Activated T-helper 1 cell treated with anti-CD3 and anti-CD28 coated beads, Interleukin-12 subunit alpha, Interleukin-12 subunit beta, Interleukin-2, Interleukin-4 antibody, amounts not matched to agents 30 ng/mL and 10 ng/mL and 1 ng/mL, durations not matched to agents 14 hours and 24 hours and 36 hours (primary cell): ENCODE measurements at regions not wholly inside any gene's neighbourhood (a gene's known extent, or its start where the extent isn't known, plus 50 kb on each side); places are given as distances from the start of the nearest gene placed in this dataset.

Experiments
- DNase-seq: peaks from one replicate; pipeline ENCODE4 v3.0.0; 2021; ENCODE audit warnings: low spot score
- H3K27ac Mint-ChIP-seq: one replicate; pipeline ENCODE4 v1.8.0; 2021; ENCODE audit warnings: mild to moderate bottlenecking, mixed read lengths
- H3K27me3 Mint-ChIP-seq: one replicate; pipeline ENCODE4 v1.8.0; 2022; ENCODE audit warnings: mild to moderate bottlenecking, moderate library complexity, mixed read lengths; ENCODE audit not compliant: insufficient read depth
- H3K36me3 Mint-ChIP-seq: one replicate; pipeline ENCODE4 v1.8.0; 2021; ENCODE audit warnings: low read depth, mixed read lengths
- H3K4me1 Mint-ChIP-seq: one replicate; pipeline ENCODE4 v1.8.0; 2021; ENCODE audit warnings: low read depth, mixed read lengths
- H3K4me3 Mint-ChIP-seq: one replicate; pipeline ENCODE4 v1.8.0; 2021; ENCODE audit warnings: mild to moderate bottlenecking, moderate library complexity, mixed read lengths
- H3K9me3 Mint-ChIP-seq: one replicate; pipeline ENCODE4 v1.8.0; 2021; ENCODE audit warnings: mixed read lengths
- intact Hi-C: fragments of 100-400 bp; cut with micrococcal nuclease; formaldehyde crosslinking; loops from one replicate; pipeline ENCODE4 v1.15.1; 2024

DNA sequence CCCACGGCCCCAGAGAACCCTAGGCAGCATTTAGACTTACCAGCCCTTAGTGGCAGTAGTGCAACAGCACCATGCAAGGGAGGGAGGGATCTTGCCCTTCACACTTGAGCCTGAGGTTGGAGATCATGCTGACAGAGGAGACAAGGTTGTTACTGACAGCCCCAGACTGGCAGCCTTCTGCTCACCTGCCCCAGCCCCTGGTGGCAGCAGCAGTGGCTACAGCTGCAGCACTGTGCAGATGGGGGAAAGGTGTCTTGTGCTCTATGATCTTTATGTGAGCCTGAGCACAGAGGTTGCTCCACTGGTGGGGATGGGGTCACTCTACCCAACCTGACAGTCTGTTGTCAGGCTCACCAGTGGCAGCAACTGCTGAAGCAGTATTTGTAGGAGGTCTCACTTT lies 501.2 kb upstream of the LRRTM4 start:
- DNase-seq = no peak
- intact Hi-C loops = no loop called here

DNA sequence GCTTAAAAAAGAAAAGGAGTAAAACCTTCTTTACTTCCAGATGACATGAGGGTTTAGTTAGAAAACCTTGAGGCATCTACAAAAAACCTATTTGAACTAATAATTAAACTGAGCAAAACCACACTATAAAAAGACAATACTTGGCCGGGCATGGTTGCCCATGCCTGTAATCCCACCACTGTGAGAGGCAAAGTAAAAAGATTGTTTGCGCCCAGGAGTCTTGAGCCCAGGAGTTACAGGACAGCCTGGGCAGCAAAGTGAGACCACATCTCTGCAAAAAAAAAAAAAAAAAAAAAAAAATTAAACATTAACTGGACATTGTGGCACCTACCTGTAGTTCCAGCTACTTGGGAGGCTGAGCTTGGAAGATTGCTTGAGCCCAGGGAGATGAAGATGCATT lies 502.8 kb upstream of the LRRTM4 start:
- DNase-seq = no peak
- no peaks in the 10 kb centered on the region for H3K27me3 Mint-ChIP-seq
- H3K4me3 Mint-ChIP-seq = no peak overlapping the region
- intact Hi-C loops = no loop called here
- H3K36me3 Mint-ChIP-seq = no peaks in the 10 kb centered on the region
- H3K4me1 Mint-ChIP-seq = no peaks in the 10 kb centered on the region
- no peak overlapping the region for H3K27ac Mint-ChIP-seq
- H3K9me3 Mint-ChIP-seq = peaks cover 35% of the 10 kb centered on the region

More for the DNA sequence above, 501.2 kb upstream of the LRRTM4 start:
- H3K27ac Mint-ChIP-seq = no peak overlapping the region
- no peak overlapping the region for H3K4me3 Mint-ChIP-seq
- no peaks in the 10 kb centered on the region for H3K36me3 Mint-ChIP-seq
- peaks cover 22% of the 10 kb centered on the region for H3K9me3 Mint-ChIP-seq
- no peaks in the 10 kb centered on the region for H3K4me1 Mint-ChIP-seq
- H3K27me3 Mint-ChIP-seq = no peaks in the 10 kb centered on the region

DNA sequence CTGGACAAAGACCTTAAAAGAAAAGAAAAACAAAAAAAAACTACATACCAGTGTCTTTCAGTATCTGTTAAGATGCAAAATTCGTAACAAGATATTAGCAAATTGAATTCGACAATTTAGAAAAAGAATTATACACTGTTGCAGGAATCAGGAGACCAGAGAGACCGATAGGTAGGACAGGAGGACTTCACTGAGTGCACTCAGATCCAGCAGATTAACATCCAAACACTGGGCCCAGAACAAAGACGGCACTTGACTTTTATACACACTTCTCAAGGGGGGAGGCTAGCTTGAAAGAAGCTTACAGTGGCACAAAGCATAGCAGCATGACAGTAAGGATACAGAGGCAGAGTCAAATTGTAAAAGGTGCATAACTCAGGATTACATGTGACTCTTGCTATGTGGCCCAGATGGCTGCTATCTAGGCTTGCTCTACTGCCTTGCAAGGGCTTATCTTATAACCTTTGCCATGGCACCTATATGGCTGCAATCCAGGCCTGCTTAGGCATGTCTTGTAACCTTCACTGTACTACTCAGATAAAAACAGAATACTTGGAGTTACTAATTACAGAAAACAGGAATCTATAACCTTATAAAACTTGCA lies 507.3 kb upstream of the LRRTM4 start:
- no peak overlapping the region for H3K27ac Mint-ChIP-seq
- no peaks in the 10 kb centered on the region for H3K27me3 Mint-ChIP-seq
- H3K4me3 Mint-ChIP-seq = no peak overlapping the region
- no peaks in the 10 kb centered on the region for H3K36me3 Mint-ChIP-seq
- H3K4me1 Mint-ChIP-seq = no peaks in the 10 kb centered on the region
- intact Hi-C loops = no loop called here
- DNase-seq = no peak
- H3K9me3 Mint-ChIP-seq = peaks cover 31% of the 10 kb centered on the region

DNA sequence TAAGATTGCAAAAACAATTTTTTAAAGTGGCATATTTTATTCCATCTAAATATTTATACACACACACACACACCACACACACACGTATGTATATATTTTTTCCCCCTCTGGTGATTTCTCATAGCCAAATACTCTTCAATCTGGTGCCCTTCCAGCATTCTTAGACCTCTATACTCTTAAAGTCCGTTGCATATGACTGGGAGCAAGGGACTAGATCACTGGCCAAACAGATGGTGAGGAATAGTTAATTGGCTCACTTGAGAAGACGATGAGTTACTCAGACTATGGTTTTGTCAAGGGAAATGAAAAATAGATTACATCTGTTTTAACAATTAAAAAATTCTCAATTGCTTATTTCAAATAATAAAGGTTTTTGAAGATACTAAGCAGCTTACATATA lies 512.5 kb upstream of the LRRTM4 start:
- Mint-ChIP-seq H3K9me3 (peaks cover 22% of the 10 kb centered on the region), H3K4me3 (no peak overlapping the region), H3K36me3 (no peaks in the 10 kb centered on the region), H3K27ac (no peak overlapping the region), H3K27me3 (no peaks in the 10 kb centered on the region), H3K4me1 (no peaks in the 10 kb centered on the region)
- intact Hi-C loops = no loop called here
- no peak for DNase-seq

DNA sequence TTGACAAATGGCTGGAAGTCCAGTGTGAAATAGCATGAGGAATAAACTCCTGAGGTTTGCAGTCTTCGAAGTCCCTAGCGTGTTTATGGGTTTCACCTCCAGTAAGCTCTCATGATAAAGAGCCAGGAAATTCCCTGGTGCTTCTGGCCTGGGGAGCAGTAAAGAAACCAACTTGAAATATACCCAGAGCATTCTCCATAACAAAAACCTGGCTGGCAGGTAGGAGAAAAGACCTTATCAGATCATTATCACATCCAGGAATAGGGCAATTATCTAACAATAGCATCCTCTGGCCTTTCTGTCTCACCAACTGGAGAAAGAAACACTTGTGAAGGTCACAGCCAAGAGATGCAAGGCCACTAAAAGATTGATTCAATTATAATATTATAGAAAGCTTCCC lies 513.6 kb upstream of the LRRTM4 start:
- no peaks in the 10 kb centered on the region for H3K4me1 Mint-ChIP-seq
- intact Hi-C loops = no loop called here
- H3K27me3 Mint-ChIP-seq = no peaks in the 10 kb centered on the region
- no peaks in the 10 kb centered on the region for H3K36me3 Mint-ChIP-seq
- no peak for DNase-seq
- no peak overlapping the region for H3K4me3 Mint-ChIP-seq
- peaks cover 20% of the 10 kb centered on the region for H3K9me3 Mint-ChIP-seq
- H3K27ac Mint-ChIP-seq = no peak overlapping the region

DNA sequence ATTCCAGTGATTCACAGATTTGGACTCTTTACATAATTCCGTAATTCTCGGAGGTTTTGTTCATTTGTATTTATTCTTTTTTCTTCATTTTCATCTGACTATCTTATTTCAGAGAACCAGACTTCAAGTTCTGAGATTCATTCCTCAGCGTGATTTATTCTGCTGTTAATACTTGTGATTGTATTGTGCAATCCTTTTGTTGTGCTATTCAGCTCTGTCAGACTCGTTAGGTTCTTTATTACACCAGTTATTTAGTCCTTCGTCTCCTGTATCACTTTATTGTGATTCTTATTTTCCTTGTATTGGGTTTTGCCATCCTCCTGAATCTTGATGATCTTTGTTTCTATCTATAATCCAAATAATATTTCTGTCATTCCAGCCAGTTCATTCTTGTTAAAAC lies 529.3 kb upstream of the LRRTM4 start:
- Mint-ChIP-seq H3K4me3 (no peak overlapping the region), H3K4me1 (no peaks in the 10 kb centered on the region), H3K27ac (no peak overlapping the region), H3K36me3 (no peaks in the 10 kb centered on the region), H3K9me3 (peaks cover 50% of the 10 kb centered on the region), H3K27me3 (no peaks in the 10 kb centered on the region)
- intact Hi-C loops = no loop called here
- DNase-seq = no peak

DNA sequence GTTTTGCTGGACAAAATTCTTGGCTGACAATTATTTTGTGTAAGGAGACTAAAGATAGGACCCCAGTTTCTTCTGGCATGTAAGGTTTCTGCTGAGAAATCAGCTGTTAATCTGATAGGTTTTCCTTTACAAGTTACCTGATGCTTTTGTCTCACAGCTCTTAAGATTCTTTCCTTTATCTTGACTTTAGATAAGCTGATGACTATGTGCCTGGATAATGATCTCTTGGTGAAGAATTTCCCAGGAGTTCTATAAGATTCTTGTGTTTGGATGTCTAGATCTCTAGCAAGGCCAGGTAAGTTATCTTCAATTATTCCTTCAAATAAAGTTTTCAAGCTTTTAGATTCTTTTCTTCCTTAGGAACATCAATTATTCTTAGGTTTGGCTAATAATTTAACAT lies 534.8 kb upstream of the LRRTM4 start:
- no peaks in the 10 kb centered on the region for H3K4me1 Mint-ChIP-seq
- intact Hi-C loops = no loop called here
- DNase-seq = no peak
- no peak overlapping the region for H3K4me3 Mint-ChIP-seq
- no peak overlapping the region for H3K27ac Mint-ChIP-seq
- peaks cover 15% of the 10 kb centered on the region for H3K9me3 Mint-ChIP-seq
- H3K27me3 Mint-ChIP-seq = no peaks in the 10 kb centered on the region
- H3K36me3 Mint-ChIP-seq = no peaks in the 10 kb centered on the region

DNA sequence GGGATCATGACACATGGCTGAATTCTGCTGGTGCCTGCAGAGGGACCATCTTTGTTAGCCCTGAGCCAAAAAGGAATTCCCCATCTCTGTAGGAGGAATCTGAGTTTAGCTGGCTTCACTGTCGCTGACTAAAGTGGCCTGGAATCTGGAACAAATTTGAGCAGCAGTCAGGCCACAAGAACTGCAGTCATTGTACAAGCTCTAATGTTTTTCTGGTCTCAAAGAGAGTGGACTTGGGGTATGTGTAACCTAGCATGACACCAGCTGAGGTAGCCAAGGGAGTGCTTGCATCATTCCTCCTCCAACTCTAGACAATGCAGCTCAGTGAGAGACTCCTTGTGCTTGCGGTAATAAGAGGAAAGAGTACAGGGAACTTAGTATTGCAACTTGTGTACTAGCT lies 539.1 kb upstream of the LRRTM4 start:
- no peaks in the 10 kb centered on the region for H3K4me1 Mint-ChIP-seq
- intact Hi-C loops = no loop called here
- H3K36me3 Mint-ChIP-seq = no peaks in the 10 kb centered on the region
- no peaks in the 10 kb centered on the region for H3K27me3 Mint-ChIP-seq
- peaks cover 4% of the 10 kb centered on the region for H3K9me3 Mint-ChIP-seq
- no peak overlapping the region for H3K27ac Mint-ChIP-seq
- no peak for DNase-seq
- no peak overlapping the region for H3K4me3 Mint-ChIP-seq

DNA sequence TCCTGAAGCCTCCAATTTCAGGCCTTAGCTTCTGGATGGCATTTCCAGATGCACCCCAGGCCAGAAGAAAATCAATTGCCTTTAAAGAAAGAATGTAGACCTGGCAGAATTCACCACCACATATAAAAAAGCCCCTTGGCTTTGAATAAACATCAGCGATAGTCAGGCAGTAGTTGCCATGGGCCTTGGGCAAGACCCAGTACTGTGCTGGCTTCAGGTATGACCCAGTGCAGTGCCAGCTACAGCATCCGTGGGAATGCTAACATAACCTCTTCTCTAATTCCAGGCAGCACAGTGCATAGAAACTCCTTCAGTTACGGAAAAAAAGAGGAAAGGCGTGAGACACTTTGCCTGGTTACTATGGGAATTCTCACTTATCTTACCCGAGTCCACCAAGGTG lies 539.6 kb upstream of the LRRTM4 start:
- intact Hi-C loops = no loop called here
- no peak overlapping the region for H3K4me3 Mint-ChIP-seq
- H3K27me3 Mint-ChIP-seq = no peaks in the 10 kb centered on the region
- no peaks in the 10 kb centered on the region for H3K36me3 Mint-ChIP-seq
- no peaks in the 10 kb centered on the region for H3K4me1 Mint-ChIP-seq
- H3K9me3 Mint-ChIP-seq = peaks cover 4% of the 10 kb centered on the region
- DNase-seq = no peak
- no peak overlapping the region for H3K27ac Mint-ChIP-seq

DNA sequence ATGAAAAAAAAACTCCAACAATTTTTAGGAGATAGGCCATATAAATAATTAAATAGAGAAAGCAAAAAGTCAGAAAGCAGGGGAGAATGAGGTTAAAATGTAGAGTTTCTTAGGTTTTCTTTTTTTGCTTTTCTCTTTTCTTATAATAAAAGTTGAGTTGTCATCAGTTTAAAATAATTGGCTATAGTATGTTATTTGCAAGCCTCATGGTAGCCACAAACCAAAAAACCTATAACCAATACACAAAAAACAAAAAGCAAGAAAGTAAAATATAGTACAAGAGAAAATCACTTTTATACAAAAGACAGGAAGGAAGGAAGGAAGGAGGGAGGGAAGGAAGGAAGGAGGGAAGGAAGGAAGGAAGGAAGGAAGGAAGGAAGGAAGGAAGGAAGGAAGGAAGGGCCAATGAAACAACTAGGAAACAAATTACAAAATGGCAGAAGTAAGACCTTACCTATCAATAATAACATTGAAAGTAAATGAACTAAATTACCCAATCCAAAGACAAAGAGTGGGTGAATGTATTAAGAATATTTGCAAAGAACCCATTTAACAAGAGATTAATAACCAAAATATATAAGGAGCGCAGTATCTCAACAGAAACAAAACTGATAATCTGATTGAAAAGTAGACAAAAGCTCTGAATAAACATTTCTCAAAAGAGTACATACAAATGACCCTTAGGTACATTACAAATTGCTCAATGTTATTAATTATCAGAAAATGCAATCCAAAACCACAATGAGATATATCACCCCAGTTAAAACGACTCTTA lies 541.3 kb upstream of the LRRTM4 start:
- Mint-ChIP-seq H3K9me3 (peaks cover 9% of the 10 kb centered on the region), H3K27ac (no peak overlapping the region), H3K27me3 (no peaks in the 10 kb centered on the region), H3K36me3 (no peaks in the 10 kb centered on the region), H3K4me3 (no peak overlapping the region), H3K4me1 (no peaks in the 10 kb centered on the region)
- intact Hi-C loops = no loop called here
- no peak for DNase-seq

DNA sequence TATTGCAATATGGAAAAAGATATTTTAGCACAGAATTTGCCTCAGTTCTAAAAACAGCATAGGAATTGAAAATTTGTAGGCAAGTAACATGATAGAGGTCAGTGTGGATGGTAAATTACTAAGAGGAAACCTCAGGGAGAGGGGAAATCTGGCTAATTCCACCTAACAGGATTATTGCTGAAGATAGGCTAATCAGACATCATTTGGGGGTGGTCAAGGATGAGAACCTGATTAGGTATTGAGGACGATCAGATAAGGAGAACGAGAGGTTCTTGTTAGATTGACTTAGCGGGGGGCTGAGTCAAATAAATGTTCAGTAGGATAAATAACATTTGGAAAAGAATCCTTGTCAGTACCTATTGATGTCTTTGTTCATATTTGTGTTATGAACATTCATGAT lies 543.2 kb upstream of the LRRTM4 start:
- Mint-ChIP-seq H3K27ac (no peak overlapping the region), H3K9me3 (peaks cover 9% of the 10 kb centered on the region), H3K27me3 (no peaks in the 10 kb centered on the region), H3K36me3 (no peaks in the 10 kb centered on the region), H3K4me3 (no peak overlapping the region), H3K4me1 (no peaks in the 10 kb centered on the region)
- intact Hi-C loops = no loop called here
- DNase-seq = no peak

DNA sequence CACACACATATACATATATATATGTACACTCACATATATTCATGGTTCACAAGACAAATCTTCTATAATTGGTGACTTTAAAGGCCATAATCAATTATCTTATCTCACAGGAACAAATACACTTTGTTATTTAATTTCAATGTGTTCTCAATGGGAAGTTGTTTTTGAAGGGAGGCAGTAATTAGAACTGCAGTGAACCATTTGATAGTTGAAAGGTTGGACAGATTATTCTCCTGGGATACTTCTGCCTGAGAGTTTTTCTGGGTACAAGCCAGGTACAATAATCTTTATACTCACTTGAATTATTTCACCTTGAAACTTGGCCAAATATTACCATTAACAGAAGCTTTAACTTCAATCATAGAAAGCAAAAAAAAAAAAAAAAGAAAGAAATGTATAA lies 546.6 kb upstream of the LRRTM4 start:
- no peak for DNase-seq
- Mint-ChIP-seq H3K4me1 (no peaks in the 10 kb centered on the region), H3K27me3 (no peaks in the 10 kb centered on the region)

DNA sequence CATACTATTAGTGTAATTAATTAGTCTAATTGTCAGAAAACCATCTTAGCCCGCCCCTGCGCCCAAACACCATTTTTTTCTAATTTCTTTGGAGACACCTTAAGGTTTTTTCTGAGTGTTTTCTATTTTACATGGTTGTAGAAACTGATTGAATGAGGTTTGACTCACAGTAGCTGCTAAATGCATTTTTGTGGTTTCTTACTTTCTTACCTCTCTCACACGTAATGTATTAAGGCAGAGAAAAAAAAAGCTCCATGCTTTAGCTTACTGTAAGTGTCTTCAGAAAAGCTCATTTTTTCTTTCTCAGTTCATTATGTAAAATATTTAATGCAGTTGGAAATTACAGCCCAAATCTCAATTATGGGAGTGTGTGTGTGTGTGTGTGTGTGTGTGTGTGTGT lies 548.5 kb upstream of the LRRTM4 start:
- no peak overlapping the region for H3K4me3 Mint-ChIP-seq

More for the DNA sequence above, 546.6 kb upstream of the LRRTM4 start:
- Mint-ChIP-seq H3K27ac (no peak overlapping the region), H3K36me3 (no peaks in the 10 kb centered on the region), H3K9me3 (peaks cover 13% of the 10 kb centered on the region), H3K4me3 (no peak overlapping the region)
- intact Hi-C loops = no loop called here

DNA sequence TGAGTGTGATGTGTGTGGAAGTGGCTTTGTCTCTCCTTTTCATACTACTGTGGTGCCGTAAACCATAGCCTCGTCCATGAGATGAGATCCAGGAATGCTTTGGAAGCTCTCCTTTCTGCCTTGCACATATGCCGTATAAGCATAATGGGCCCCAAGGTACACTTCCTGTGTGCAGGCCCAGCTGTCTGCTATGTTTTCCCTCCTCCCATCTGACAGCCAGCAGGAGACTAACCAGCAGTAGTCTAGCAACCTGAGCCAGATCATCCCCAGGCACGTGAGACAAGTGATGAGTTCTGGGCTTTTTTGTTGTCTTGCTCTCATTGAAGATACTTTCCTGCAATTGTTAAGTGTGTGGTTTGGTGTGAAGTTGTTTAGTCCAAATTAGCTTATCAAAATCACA lies 555.5 kb upstream of the LRRTM4 start:
- Mint-ChIP-seq H3K36me3 (no peaks in the 10 kb centered on the region), H3K4me1 (no peaks in the 10 kb centered on the region), H3K27me3 (no peaks in the 10 kb centered on the region), H3K4me3 (no peak overlapping the region), H3K9me3 (peaks cover 15% of the 10 kb centered on the region), H3K27ac (no peak overlapping the region)
- intact Hi-C loops = no loop called here
- no peak for DNase-seq

More for the DNA sequence above, 548.5 kb upstream of the LRRTM4 start:
- H3K27me3 Mint-ChIP-seq = no peaks in the 10 kb centered on the region
- no peak for DNase-seq
- H3K9me3 Mint-ChIP-seq = peaks cover 15% of the 10 kb centered on the region
- no peak overlapping the region for H3K27ac Mint-ChIP-seq
- no peaks in the 10 kb centered on the region for H3K36me3 Mint-ChIP-seq
- no peaks in the 10 kb centered on the region for H3K4me1 Mint-ChIP-seq
- intact Hi-C loops = no loop called here
